ENCODE measurements at regions not wholly inside any gene's neighbourhood (a gene's known extent, or its start where the extent isn't known, plus 50 kb on each side); places are given as distances from the start of the nearest gene placed in this dataset.

GRCh38 chr9:19681846-19682245 is 107.0 kb downstream of the SLC24A2 start:
- no peak overlapping the region for H3K27ac Mint-ChIP-seq
- no peaks in the 10 kb centered on the region for H3K36me3 Mint-ChIP-seq (ENCODE audit: low read depth)
- H3K4me1 Mint-ChIP-seq (ENCODE audit: low read depth), result peaks cover 1% of the 10 kb centered on the region
- H3K9me3 Mint-ChIP-seq, result peaks cover 22% of the 10 kb centered on the region
- H3K4me3 Mint-ChIP-seq, result no peak overlapping the region
- H3K27me3 Mint-ChIP-seq (ENCODE audit: low read depth), result peaks cover 3% of the 10 kb centered on the region

GRCh38 chr9:19677924-19678323 is 110.9 kb downstream of the SLC24A2 start:
- H3K36me3 Mint-ChIP-seq (ENCODE audit: low read depth), result no peaks in the 10 kb centered on the region
- H3K27ac Mint-ChIP-seq, result no peak overlapping the region
- H3K27me3 Mint-ChIP-seq (ENCODE audit: low read depth), result peaks cover 6% of the 10 kb centered on the region

GRCh38 chr9:19675492-19675891 is 113.3 kb downstream of the SLC24A2 start:
- H3K4me1 Mint-ChIP-seq (ENCODE audit: low read depth), result no peaks in the 10 kb centered on the region
- no peaks in the 10 kb centered on the region for H3K9me3 Mint-ChIP-seq
- peaks cover 6% of the 10 kb centered on the region for H3K27me3 Mint-ChIP-seq (ENCODE audit: low read depth)
- H3K4me3 Mint-ChIP-seq, result no peak overlapping the region
- H3K27ac Mint-ChIP-seq, result no peak overlapping the region
- H3K36me3 Mint-ChIP-seq (ENCODE audit: low read depth), result no peaks in the 10 kb centered on the region

More at GRCh38 chr9:19677924-19678323, 110.9 kb downstream of the SLC24A2 start:
- Mint-ChIP-seq H3K9me3 (no peaks in the 10 kb centered on the region), H3K4me1 (ENCODE audit: low read depth) (peaks cover 1% of the 10 kb centered on the region), H3K4me3 (no peak overlapping the region)

GRCh38 chr9:19666575-19666974 is 122.3 kb downstream of the SLC24A2 start:
- H3K4me1 Mint-ChIP-seq (ENCODE audit: low read depth), result peaks cover 8% of the 10 kb centered on the region
- H3K27me3 Mint-ChIP-seq (ENCODE audit: low read depth), result peaks cover 26% of the 10 kb centered on the region
- no peaks in the 10 kb centered on the region for H3K9me3 Mint-ChIP-seq
- no peak overlapping the region for H3K27ac Mint-ChIP-seq
- H3K36me3 Mint-ChIP-seq (ENCODE audit: low read depth), result no peaks in the 10 kb centered on the region
- no peak overlapping the region for H3K4me3 Mint-ChIP-seq

- H3K9me3 Mint-ChIP-seq, result no peaks in the 10 kb centered on the region
- H3K4me3 Mint-ChIP-seq, result no peak overlapping the region
- H3K27ac Mint-ChIP-seq, result peak overlapping the region; percentile 53
- H3K36me3 Mint-ChIP-seq (ENCODE audit: low read depth), result no peaks in the 10 kb centered on the region
- H3K4me1 Mint-ChIP-seq (ENCODE audit: low read depth), result peaks cover 8% of the 10 kb centered on the region
- H3K27me3 Mint-ChIP-seq (ENCODE audit: low read depth), result peaks cover 31% of the 10 kb centered on the region
Observed at GRCh38 chr9:19665146-19665863, 123.5 kb downstream of the SLC24A2 start.

GRCh38 chr9:19663570-19663969 is 125.3 kb downstream of the SLC24A2 start:
- H3K27me3 Mint-ChIP-seq (ENCODE audit: low read depth), result peaks cover 31% of the 10 kb centered on the region
- H3K27ac Mint-ChIP-seq, result no peak overlapping the region
- H3K4me1 Mint-ChIP-seq (ENCODE audit: low read depth), result peaks cover 8% of the 10 kb centered on the region
- H3K4me3 Mint-ChIP-seq, result no peak overlapping the region
- H3K36me3 Mint-ChIP-seq (ENCODE audit: low read depth), result no peaks in the 10 kb centered on the region
- H3K9me3 Mint-ChIP-seq, result no peaks in the 10 kb centered on the region

- Mint-ChIP-seq H3K36me3 (ENCODE audit: low read depth) (no peaks in the 10 kb centered on the region), H3K9me3 (no peaks in the 10 kb centered on the region), H3K27me3 (ENCODE audit: low read depth) (peaks cover 22% of the 10 kb centered on the region), H3K4me3 (no peak overlapping the region), H3K27ac (no peak overlapping the region), H3K4me1 (ENCODE audit: low read depth) (peaks cover 8% of the 10 kb centered on the region)
Observed at GRCh38 chr9:19662213-19662612, 126.6 kb downstream of the SLC24A2 start.

- Mint-ChIP-seq H3K9me3 (no peaks in the 10 kb centered on the region), H3K4me1 (ENCODE audit: low read depth) (peaks cover 1% of the 10 kb centered on the region), H3K27me3 (ENCODE audit: low read depth) (peaks cover 22% of the 10 kb centered on the region), H3K27ac (no peak overlapping the region), H3K4me3 (no peak overlapping the region), H3K36me3 (ENCODE audit: low read depth) (no peaks in the 10 kb centered on the region)
Observed at GRCh38 chr9:19660019-19660418, 128.8 kb downstream of the SLC24A2 start.

GRCh38 chr9:19656704-19657103 is 132.1 kb downstream of the SLC24A2 start:
- Mint-ChIP-seq H3K36me3 (ENCODE audit: low read depth) (no peaks in the 10 kb centered on the region), H3K27me3 (ENCODE audit: low read depth) (peaks cover 20% of the 10 kb centered on the region), H3K27ac (no peak overlapping the region), H3K4me1 (ENCODE audit: low read depth) (no peaks in the 10 kb centered on the region), H3K9me3 (no peaks in the 10 kb centered on the region), H3K4me3 (no peak overlapping the region)

GRCh38 chr9:19651681-19652080 is 137.2 kb downstream of the SLC24A2 start:
- Mint-ChIP-seq H3K27me3 (ENCODE audit: low read depth) (peaks cover 14% of the 10 kb centered on the region), H3K4me1 (ENCODE audit: low read depth) (no peaks in the 10 kb centered on the region), H3K27ac (no peak overlapping the region), H3K4me3 (no peak overlapping the region), H3K9me3 (no peaks in the 10 kb centered on the region), H3K36me3 (ENCODE audit: low read depth) (no peaks in the 10 kb centered on the region)

GRCh38 chr9:19650312-19650711 is 138.5 kb downstream of the SLC24A2 start:
- H3K27me3 Mint-ChIP-seq (ENCODE audit: low read depth), result peaks cover 14% of the 10 kb centered on the region
- no peaks in the 10 kb centered on the region for H3K36me3 Mint-ChIP-seq (ENCODE audit: low read depth)
- H3K27ac Mint-ChIP-seq, result no peak overlapping the region
- no peak overlapping the region for H3K4me3 Mint-ChIP-seq
- no peaks in the 10 kb centered on the region for H3K9me3 Mint-ChIP-seq
- no peaks in the 10 kb centered on the region for H3K4me1 Mint-ChIP-seq (ENCODE audit: low read depth)

GRCh38 chr9:19649336-19650041 is 139.3 kb downstream of the SLC24A2 start:
- H3K4me1 Mint-ChIP-seq (ENCODE audit: low read depth), result no peaks in the 10 kb centered on the region
- peaks cover 14% of the 10 kb centered on the region for H3K27me3 Mint-ChIP-seq (ENCODE audit: low read depth)
- H3K9me3 Mint-ChIP-seq, result no peaks in the 10 kb centered on the region
- no peak overlapping the region for H3K27ac Mint-ChIP-seq
- no peak overlapping the region for H3K4me3 Mint-ChIP-seq
- no peaks in the 10 kb centered on the region for H3K36me3 Mint-ChIP-seq (ENCODE audit: low read depth)

GRCh38 chr9:19648672-19649071 is 140.2 kb downstream of the SLC24A2 start:
- H3K36me3 Mint-ChIP-seq (ENCODE audit: low read depth), result no peaks in the 10 kb centered on the region
- no peak overlapping the region for H3K4me3 Mint-ChIP-seq
- H3K9me3 Mint-ChIP-seq, result no peaks in the 10 kb centered on the region
- H3K27ac Mint-ChIP-seq, result no peak overlapping the region
- peaks cover 11% of the 10 kb centered on the region for H3K27me3 Mint-ChIP-seq (ENCODE audit: low read depth)
- no peaks in the 10 kb centered on the region for H3K4me1 Mint-ChIP-seq (ENCODE audit: low read depth)

GRCh38 chr9:19643875-19644274 is 145.0 kb downstream of the SLC24A2 start:
- Mint-ChIP-seq H3K9me3 (no peaks in the 10 kb centered on the region), H3K36me3 (ENCODE audit: low read depth) (no peaks in the 10 kb centered on the region), H3K27ac (no peak overlapping the region), H3K27me3 (ENCODE audit: low read depth) (peaks cover 14% of the 10 kb centered on the region), H3K4me1 (ENCODE audit: low read depth) (no peaks in the 10 kb centered on the region), H3K4me3 (no peak overlapping the region)

GRCh38 chr9:19642256-19642655 is 146.6 kb downstream of the SLC24A2 start:
- no peak overlapping the region for H3K4me3 Mint-ChIP-seq
- H3K27ac Mint-ChIP-seq, result no peak overlapping the region
- no peaks in the 10 kb centered on the region for H3K9me3 Mint-ChIP-seq
- no peaks in the 10 kb centered on the region for H3K36me3 Mint-ChIP-seq (ENCODE audit: low read depth)
- no peaks in the 10 kb centered on the region for H3K4me1 Mint-ChIP-seq (ENCODE audit: low read depth)
- H3K27me3 Mint-ChIP-seq (ENCODE audit: low read depth), result peaks cover 4% of the 10 kb centered on the region

All from T-helper 1 cell treated with Interleukin-12 subunit alpha and Interleukin-12 subunit beta and Interleukin-4 antibody, amounts not matched to agents 30 μg/mL and 1 μg/mL, for 36 hours (primary cell).